Suprapubic skin (tissue), 3 donors: ENCODE measurements at regions not wholly inside any gene's neighbourhood (a gene's known extent, or its start where the extent isn't known, plus 50 kb on each side); places are given as distances from the start of the nearest gene placed in this dataset.

Source experiments
- CTCF ChIP-seq, 2 donors: fragments of 200-600 bp in 1 of 2; fragments of 450-650 bp in 1 of 2; sonication (generic) in 1 of 2; IDR thresholded peaks; one replicate each; pipeline ENCODE4 v1.5.1; 2016 to 2019; ENCODE audit warnings: antibody characterized with exemption in 2 of 2, mild to moderate bottlenecking in 1 of 2, moderate library complexity in 1 of 2
- POLR2A ChIP-seq, 2 donors: fragments of 450-650 bp; IDR thresholded peaks; one replicate each; pipeline ENCODE4 v1.6.1; 2017; ENCODE audit warnings: antibody characterized with exemption in 2 of 2, mild to moderate bottlenecking in 2 of 2, moderate library complexity in 2 of 2

DNA sequence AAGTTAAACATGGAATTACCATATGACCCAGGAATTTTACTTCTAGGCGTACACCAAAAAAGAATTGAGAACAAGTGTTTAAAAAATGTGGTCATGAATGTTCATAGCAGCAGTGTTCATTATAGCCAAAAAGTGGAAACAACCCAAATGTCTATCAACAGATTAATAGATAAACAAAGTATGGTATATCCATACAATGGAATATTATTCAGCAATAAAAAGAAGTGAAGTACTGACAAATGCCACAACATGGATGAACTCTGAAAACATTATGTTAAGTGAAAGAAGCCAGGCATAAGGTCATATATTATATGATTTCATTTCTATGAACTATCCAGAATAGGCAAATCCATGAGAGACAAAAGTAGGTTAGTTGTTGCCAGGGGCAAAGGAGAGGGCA is 141.7 kb upstream of the NAV2 start:
- TF ChIP-seq CTCF (IDR thresholded peaks at IDR 0.05) (no peak), POLR2A (IDR thresholded peaks at IDR 0.05) (no peak)
